ELR (cell line): ENCODE measurements at regions not wholly inside any gene's neighbourhood (a gene's known extent, or its start where the extent isn't known, plus 50 kb on each side); places are given as distances from the start of the nearest gene placed in this dataset.

Experiments
- DNase-seq: peaks from one replicate; pipeline ENCODE4 v3.0.0-alpha.2; 2015; ENCODE audit warnings: low read depth

DNA sequence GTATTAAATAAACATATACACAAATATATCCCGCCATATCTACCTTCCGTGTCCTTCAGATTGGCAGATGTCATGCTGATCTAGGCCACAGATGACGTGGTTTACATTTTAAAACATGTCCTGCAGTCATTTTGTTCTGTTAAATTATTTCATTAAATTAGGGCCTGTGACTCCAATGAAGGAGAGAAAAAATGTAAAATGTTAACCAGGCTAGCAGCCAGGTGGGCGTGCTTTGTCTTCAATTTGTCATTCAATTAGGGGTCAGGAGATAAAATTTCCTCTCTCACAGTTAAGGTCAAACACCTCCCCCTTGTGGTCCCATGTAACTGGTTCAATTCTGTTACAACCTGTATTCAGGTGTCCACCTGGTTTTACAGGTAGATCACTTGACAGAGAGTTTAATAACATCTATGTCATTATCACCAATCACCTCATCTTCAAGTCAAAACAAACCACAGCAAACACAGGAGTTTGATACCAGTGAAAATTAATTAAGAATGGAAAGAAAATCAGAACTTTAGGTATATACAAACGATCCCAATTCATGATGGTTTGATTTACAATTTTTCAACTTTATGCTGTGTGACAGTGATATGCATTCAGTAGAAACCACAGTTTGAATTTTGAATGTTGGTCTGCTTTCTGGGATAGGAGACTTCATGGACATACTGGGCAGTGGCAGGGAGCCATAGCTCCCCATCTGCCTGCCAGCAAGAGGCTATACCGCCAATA lies 339.4 kb downstream of the CMPK2 start:
- DNase-seq = peak; percentile 1

DNA sequence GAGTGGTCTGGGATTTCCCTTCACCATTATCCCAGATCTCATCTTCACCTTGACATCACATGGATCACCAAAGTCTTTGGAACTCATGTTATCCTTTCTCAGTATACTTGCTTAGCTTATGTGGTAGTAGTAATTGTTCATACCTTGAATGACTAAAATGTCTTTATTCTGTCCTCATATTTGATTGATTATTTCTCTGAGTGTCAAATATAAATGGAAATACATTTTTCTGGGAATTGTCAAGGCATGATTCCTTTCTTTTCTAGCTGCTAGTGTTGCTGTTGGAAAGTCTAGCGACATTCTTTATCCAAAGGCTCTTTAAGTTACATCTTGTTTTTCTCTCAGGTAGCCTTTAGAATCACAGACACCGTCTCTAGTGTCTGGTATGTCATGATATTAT lies 334.4 kb downstream of the CMPK2 start:
- no peak for DNase-seq

DNA sequence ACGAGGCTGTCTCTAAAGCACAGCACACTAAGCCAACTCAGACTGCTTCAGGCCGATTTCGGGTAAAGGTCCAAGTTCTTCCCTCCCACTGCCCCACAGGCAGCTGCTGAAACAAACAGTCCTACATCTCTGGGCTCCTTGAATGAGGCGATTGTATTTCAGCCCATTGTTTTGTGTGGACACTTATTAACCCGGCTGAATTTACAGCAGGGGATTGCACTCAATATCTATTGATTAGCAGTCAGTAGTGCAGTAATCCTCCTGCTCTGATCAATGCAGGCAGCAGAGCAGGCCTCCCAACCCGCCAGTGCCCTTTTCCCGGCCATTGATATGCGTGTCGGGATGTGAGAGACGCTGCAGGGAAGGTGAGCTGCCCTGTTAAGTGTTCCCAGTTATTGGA lies 330.1 kb downstream of the CMPK2 start:
- no peak for DNase-seq

DNA sequence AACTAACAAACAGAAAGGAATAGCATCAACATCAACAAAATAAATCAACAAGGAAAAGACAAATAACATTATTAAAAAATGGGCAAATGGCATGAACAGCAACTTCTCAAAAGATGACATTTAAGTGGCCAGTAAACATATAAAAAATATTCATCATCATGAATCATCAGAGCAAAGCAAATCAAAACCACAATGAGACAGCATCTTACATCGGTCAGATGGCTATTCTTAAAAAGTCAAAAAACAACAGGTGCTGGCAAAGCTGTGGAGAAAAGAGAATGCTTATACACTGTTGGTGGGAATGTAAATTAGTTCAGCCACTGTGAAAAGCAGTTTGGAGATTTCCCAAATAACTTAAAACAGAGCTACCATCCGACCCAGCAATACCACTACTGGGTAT lies 327.1 kb downstream of the CMPK2 start:
- peak; percentile 38 for DNase-seq

DNA sequence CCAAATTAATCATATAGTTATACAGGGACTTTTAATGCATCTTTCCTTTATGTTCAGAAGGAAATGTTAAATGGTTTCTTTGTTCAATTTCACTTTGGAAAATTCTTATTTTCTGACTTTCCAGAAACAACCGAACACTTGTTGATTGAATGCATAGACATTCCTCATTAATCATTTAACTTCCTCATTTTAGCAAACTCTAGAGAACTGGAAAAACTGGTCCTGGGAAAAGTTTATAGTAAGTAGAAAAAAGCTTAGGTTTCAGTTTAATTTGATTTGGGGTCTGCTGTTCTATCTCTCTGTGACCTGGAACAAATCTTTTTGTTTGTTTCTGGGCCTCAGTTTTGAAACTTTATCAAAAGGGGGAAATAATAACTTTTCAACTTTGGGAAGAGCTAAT lies 320.4 kb downstream of the CMPK2 start:
- DNase-seq = no peak

DNA sequence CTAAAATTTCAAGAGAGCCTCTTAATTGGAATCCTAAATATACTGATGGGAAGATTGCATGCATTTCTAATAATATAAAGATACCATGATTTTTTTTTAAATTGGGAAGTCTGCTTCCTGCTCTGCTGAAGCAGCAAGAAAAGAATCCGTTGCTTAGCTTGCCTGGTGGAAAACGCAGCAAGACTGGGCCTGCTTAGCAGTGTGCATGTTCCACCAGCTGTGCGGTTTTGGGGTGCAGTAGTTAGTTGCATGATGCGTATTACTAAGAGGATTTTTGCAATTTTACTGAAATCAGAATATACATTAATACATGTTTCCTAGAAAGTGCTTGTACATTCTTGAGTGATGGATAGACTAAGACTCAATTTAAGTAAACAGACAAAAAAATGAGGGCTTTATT lies 319.9 kb downstream of the CMPK2 start:
- DNase-seq = no peak

DNA sequence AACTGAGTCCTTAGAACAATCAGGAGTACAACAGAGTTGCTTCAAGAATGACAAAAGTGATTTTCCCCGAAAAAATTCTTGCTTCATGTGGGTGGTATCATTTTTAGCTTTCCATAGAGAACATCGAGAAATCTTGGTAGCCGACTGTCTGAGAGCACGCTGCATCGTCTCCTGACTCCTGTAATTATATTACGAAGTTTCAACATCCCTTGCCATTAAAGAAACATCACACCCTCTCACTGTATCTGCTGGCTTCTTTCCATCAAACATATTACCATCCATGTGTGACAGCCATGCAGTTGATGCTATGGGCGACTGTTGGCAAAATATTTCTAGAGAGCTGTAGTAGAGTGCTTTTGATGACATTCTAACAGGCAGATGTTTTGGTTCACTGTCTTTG lies 311.2 kb downstream of the CMPK2 start:
- no peak for DNase-seq

DNA sequence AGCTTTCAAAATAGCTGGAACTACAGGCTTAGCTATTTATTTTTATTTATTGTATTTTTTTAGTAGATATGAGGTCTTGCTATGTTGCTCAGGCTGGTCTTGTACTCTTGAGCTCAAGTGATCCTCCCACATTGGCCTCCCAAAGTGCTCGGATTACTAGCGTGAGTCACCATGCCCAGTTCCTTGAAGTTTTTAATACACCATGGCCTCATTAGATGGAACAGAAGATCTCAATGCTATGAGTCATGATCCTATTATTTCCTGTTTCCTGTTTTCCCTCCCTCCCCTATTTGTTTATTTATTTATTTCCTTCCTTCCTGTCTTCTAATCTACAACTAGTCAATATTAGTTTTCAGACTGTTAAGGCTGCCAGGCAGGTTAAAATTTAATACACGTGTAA lies 309.0 kb downstream of the CMPK2 start:
- DNase-seq = peak; percentile 87

DNA sequence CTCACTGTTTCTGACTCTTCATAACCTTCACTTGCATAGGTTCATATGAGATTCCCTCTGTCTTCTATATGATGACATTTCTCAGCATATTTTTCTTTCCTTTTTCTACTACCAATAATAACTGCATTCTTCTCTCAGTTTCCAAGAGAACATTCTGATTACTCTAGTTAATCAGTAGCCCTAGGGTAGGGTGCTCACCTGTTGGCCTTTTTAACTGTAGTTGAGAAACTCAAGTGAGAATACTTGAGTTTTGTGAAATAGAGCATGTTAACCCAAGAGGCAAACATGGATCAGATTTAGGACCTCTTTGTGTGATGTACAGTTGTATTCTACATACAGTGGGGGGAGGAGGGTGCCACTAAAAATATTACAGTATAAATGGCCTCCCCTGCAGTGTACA lies 308.0 kb downstream of the CMPK2 start:
- no peak for DNase-seq

DNA sequence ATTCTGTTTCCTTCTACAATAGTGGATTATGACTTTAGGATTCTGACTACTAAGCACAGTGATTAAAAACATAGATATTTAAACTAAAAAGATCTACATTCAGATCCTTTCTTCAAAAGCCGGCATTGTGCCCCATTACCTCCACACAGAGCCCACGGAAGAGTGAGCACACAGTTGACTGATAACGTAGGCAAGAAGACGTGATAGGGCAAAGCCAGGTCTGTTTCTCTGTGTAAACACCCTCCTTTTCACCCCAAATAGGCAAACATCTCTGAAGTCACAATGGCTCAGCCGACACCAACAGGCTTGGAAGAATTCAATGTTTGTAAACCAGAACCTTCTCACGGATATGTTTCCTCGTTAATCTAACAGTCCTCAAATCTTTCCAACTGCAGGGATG lies 302.9 kb downstream of the CMPK2 start:
- DNase-seq = no peak

DNA sequence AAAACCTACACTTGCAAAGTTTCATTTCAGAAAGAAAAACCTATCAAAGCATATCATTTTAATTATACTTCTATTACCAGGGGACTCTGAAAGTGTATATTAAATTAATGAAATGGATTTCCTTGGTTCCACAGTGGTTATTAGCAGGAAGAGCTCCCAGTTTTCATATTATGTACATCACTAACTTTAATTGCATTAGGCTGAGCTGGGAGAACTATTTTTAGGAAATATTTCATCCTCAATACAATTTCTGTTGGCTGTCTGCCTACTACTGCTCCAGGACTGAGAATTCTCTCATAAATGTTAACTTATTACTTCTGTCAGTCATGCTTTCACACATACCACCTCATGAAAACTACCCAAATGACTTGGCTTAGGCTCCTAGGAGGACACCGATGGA lies 301.4 kb downstream of the CMPK2 start:
- DNase-seq = no peak

DNA sequence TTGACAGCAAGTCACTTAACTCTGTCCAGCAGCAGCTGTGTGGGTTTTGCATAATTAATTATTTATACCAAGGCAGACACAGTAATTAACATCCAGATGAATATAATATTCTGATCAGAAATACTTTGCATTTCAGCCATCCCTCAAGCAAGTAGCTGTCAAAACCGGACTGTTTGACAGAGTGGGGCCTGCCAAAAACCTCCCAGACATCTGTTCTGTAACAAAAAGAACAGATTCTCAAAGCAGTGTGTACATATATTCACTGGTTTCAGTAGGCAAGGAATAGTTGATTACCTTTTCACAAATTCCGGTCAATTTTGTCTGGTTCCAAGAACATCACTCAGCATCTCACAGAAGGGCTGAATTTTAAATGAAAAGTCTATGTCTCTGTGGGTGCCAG lies 291.6 kb downstream of the CMPK2 start:
- no peak for DNase-seq

DNA sequence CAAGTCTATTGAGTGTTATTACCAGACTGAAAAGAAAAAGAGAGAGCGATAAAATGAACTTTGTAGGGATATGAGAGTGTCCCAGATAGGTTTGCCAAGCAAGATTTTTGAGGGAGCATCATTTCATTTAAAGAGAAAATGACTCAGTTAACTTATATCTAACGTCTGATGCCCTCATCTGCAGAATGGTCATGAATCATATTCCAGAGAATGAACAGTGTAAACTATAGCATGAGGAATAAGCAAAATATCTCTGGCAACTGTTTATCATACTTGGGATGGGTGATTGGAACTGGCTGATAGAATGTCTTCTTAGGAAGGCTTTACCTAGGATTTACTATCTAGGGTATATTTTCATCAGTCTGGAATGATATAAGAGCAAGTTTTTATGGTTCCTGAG lies 289.4 kb downstream of the CMPK2 start:
- peak; percentile 83 for DNase-seq

DNA sequence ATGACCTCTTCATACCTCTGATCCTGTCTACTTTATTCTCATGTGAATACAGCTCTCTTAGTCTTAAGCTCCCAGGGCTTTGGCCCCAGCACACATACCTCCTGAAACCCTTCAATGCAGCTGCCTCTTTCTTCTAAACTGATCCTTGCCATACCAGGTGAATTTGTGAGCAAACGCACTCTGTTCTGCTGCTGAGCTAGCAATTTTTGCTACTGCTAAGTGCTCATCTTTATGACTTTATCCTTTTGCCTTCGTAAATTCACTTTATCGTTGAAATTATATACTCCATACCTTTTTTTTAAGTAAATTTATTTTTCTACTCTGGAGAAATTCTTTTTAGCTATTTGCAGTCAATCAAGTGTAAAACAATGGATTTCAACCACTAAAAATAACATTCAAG lies 287.7 kb downstream of the CMPK2 start:
- no peak for DNase-seq

DNA sequence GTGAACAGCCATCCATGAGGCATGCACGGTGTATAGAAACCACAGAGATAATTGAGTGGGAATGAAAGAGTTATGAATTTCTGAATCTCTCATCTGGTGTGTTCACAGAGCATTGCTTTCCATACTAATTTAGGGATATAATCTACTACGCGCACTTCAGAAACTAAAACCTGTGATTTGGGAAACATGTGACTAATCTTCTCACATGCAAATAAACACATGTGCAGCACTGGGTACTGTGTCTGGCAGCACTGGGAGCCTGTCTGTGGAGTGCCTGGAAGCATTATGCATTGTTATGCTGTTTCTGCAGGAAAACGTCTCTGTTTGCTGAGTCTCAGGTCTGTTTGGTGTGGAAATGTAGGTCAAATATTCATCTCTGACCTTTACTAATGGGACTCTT lies 287.3 kb downstream of the CMPK2 start:
- no peak for DNase-seq

DNA sequence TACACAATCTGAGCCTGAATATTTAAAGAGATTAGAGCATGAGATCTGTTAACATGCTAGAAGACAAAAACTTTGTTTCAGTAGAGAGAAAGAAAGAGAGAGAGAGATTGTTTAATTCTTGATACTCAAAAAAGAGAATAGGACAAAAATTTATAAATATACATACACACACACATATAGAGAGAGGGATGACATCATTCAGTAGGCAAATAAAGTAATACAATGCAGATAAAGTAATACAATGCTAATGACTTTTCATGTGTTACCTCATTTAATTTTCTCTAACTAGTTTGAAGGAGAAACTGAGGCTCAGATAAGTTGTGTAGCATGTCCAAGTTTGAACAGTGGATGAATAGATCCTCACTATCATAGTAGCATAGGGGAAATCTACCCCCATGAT lies 286.4 kb downstream of the CMPK2 start:
- DNase-seq = no peak

DNA sequence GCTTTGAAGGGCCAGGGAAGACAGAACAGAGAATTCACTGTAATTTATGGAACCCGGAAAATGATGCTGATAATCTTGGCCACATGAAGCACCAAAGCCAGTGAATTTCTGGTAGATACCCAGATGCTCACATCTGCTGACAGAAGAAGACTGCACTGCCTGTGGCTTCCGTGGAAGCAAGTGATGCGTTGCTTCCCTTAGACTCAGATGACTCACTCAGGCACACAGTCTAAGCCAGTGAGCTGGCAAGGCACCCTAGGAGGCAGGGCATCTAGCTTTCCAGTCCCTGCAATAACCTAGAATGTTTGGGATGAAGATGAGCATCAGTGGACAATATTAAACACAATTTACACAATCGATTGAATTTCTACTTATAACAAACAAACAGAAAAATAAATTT lies 284.7 kb downstream of the CMPK2 start:
- DNase-seq = peak; percentile 84

DNA sequence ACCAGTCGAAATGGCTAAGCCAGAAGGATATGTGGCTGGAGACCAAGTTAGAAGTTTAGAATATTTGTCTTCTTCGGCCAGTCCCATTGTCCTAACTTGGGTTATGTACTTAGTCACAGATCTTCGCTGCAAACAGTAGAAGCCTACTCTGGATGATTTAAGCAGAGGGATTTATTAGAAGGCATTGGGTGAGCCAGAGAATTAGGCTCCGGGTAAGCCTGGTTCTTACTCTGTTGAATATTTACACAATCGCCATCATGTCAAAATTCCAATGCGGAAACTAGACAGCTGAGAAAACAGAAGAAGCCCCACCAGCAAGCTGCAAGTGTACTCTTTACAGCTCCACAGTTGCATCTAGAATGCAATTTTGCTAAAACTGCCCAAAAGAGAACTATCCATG lies 276.6 kb downstream of the CMPK2 start:
- DNase-seq = no peak

DNA sequence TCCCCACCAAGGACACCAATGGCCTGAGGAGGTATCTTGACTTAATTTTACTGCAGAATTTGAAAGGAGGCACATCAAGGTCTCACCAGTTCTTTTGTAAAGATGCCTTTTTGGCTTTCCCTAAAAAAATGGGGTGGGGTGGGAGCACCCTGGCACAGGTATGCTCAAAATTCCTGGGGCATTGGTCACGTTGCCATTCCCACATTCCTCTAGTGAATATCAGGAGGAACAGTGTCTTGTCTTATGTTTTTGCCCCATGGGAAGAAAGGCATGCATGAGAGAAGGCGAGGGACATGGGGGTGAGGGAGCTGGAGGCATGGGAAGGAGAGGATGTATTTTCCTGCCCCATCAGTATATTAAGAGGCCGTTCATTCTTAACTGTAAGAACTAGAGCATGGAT lies 275.3 kb downstream of the CMPK2 start:
- DNase-seq = no peak

DNA sequence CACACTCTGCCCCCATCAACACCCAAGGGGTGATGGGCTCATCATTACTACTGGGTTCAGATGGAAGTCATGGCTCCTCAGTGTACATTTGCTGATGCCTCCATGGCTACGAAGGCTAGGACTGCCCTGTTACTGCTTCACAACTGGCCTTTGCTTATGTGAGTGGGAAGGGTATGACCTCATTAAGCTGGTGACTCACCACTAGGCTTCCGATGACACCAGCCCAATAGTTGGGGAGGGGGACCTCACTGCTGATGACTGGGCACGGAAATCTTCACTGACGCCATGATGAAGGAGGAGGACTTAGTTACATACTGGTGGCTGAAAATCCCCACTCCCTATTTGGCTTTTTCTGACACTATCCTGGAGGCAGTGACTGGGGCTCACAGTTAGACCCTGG lies 263.2 kb downstream of the CMPK2 start:
- peak; percentile 10 for DNase-seq

DNA sequence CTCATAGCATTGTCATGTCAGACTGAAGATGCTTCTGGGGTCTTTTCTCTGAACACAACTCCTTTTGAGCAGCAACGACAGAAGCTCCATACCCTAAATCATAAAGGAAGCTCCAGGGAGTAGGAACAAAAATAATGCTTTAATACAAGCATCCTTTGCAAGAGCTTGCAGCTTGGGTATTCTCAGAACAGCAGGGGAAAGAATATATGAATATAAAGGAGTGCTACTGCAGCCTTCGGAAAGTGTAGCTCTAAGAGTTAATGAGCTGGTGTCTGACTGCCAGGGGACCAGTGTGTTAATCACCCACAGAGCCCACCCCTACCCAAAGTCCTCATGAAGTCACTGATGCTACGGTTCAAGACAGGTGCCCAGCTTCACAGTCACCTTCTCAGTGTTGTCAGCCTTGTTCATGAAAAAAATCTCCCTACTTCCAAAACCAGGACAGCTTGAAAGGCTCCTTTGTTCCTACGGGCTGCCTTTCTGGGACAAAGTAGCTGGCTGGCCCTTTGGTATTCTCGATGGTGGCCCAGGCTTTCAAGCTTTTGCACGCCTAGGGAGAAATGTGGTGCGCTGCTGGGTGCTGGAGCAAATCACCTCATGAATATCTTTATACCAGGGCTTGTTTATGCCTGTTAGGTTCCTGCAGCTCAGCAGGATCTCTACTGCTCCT lies 259.7 kb downstream of the CMPK2 start:
- no peak for DNase-seq

DNA sequence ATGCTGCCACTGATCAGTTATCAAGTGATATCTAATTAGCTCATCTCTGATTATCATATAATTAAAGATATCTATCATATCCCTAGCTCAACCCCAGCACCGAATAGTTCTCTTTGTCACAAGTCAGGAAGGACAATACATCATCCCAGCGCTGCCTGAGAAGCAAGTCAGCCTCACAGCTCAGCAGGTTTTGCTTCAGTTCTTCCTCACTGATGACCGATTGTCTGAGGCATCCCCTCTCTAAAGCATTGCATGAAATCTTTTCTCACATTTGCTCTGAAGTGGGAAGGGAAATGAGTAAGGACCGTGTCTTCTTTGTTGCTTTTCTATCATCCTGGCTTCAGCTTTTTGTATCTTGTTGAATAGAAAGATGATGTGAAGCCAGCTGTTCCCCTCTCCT lies 247.9 kb downstream of the CMPK2 start:
- no peak for DNase-seq

DNA sequence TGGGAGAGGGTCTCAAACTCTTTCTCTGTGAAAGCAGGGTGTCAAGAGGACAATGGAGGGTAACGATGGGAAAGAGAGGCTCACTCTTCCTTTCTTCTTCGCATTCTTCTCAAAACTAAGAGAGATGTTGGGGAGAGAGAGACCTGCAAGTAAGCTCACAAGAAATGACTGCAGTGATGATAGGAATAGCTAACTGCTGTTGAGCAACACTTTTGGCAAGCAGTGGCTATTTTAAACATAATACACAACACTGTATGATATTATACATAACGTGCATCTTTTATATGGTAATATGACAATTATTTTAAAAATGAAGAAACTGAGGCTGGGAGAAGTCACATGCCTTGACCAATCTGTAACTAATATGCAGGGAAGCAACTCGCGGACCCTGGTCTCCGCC lies 247.5 kb downstream of the CMPK2 start:
- no peak for DNase-seq

DNA sequence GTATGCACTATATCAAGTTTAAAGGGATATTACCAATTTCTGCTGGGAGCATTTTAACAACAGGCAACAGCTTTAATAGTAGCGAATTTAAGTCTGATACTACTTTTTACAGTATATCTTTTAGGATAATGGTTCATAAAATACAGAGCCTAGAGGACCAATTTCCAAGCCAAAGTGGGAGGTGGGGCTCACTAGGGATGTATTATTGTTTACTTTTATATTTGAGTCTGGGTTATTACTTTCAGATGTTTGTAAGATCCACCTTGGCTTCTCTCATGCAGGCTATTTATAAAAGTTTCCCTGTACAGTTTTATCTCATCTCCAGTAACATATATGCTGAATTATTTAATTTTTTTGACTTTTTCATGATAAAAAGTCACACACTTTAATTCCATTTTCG lies 242.0 kb downstream of the CMPK2 start:
- no peak for DNase-seq
